Muscle layer of duodenum (tissue), 2 donors: ENCODE measurements at regions not wholly inside any gene's neighbourhood (a gene's known extent, or its start where the extent isn't known, plus 50 kb on each side); places are given as distances from the start of the nearest gene placed in this dataset.
"Not testable (repeated sequence)": the region's sequence is repeated elsewhere in the genome, so short reads cannot be mapped to it uniquely, and the experiment has no call there.

Source experiments
- H3K27ac ChIP-seq: one replicate; pipeline ENCODE4 v1.7.0; 2013; ENCODE audit warnings: mild to moderate bottlenecking, low read length
- H3K27me3 ChIP-seq: one replicate; pipeline ENCODE4 v1.7.0; 2013; ENCODE audit warnings: low read depth, mild to moderate bottlenecking, control low read depth, low read length
- H3K36me3 ChIP-seq, 2 donors: one replicate each; pipeline ENCODE4 v1.7.0; 2013; ENCODE audit warnings: low read length in 2 of 2, control low read depth in 1 of 2, mild to moderate bottlenecking in 1 of 2; ENCODE audit not compliant: insufficient read depth in 2 of 2, control insufficient read depth in 1 of 2
- H3K4me1 ChIP-seq, 2 donors: one replicate each; pipeline ENCODE4 v1.7.0; 2013; ENCODE audit warnings: low read length in 2 of 2, mild to moderate bottlenecking in 2 of 2, control low read depth in 1 of 2, moderate library complexity in 1 of 2; ENCODE audit not compliant: insufficient read depth in 2 of 2, control insufficient read depth in 1 of 2
- H3K4me3 ChIP-seq, 2 donors: one replicate each; pipeline ENCODE4 v1.7.0; 2013; ENCODE audit warnings: low read length in 2 of 2, low read depth in 1 of 2, mild to moderate bottlenecking in 1 of 2
- H3K9me3 ChIP-seq, 2 donors: one replicate each; pipeline ENCODE4 v1.7.0; 2013; ENCODE audit warnings: low read length in 2 of 2, control low read depth in 1 of 2, mild to moderate bottlenecking in 1 of 2; ENCODE audit not compliant: control insufficient read depth in 1 of 2
- donor health status: healthy.

- H3K4me1 ChIP-seq: peaks cover 0 to 20% of the 10 kb centered on the region in 2 donors
- H3K9me3 ChIP-seq: no peaks in the 10 kb centered on the region
- H3K27ac ChIP-seq: peak overlapping the region; percentile 53
- no peaks in the 10 kb centered on the region for H3K27me3 ChIP-seq
- H3K4me3 ChIP-seq: peak overlapping the region in 1 of 2 donors; percentile 8
- H3K36me3 ChIP-seq: no peaks in the 10 kb centered on the region
Observed at GRCh38 chr12:118537481-118537917, 161.1 kb downstream of the SUDS3 start.

- Histone ChIP-seq H3K36me3 (no peaks in the 10 kb centered on the region), H3K4me3 (no peak overlapping the region), H3K9me3 (no peaks in the 10 kb centered on the region), H3K27me3 (no peaks in the 10 kb centered on the region), H3K4me1 (peaks cover 0 to 14% of the 10 kb centered on the region in 2 donors), H3K27ac (no peak overlapping the region)
Observed at GRCh38 chr12:118541071-118541470, 164.7 kb downstream of the SUDS3 start.

DNA sequence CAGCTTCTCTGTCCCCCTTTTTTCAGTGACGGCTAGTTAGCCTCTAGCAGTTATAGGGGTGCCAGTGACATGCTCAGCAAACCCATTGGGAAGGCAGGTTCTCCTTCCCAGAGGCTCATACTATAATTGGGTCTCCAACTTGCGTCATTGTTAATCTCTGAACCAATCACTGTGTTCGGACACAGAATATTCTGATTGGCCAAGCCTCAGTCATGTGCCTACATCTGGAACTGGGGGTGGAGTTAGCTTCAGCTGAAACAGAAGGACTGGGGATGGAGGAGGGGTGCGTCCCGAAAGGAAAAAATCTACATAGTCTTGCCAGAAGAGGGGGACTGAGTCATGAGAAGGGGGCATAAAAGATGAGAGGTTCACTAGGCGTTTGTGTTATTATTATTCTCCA, 165.6 kb downstream of the SUDS3 start:
- Histone ChIP-seq H3K36me3 (no peaks in the 10 kb centered on the region), H3K27ac (no peak overlapping the region), H3K27me3 (no peaks in the 10 kb centered on the region), H3K4me3 (no peak overlapping the region), H3K4me1 (peaks cover 0 to 5% of the 10 kb centered on the region in 2 donors), H3K9me3 (no peaks in the 10 kb centered on the region)

DNA sequence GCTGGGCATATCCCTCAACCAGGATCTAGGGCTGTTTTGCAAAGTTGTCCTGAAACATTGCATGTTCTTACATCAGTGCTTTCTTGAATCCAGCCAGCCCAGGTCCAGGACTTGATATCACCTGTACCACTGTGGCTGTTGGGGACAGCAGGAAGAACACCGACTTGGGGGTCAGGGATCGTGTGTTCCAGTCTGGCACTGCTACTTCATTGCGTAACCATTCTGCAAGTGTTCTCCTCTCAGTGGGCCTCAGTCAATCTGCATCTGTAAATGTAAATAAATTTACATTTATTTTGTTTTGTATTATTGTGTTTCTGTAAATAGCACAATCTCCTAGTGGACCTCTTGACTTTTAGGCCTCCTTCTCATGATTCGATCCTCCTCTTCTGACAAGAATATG, 167.3 kb downstream of the SUDS3 start:
- Histone ChIP-seq H3K36me3 (no peaks in the 10 kb centered on the region), H3K4me1 (peaks cover 0 to 3% of the 10 kb centered on the region in 2 donors), H3K4me3 (no peak overlapping the region), H3K27ac (no peak overlapping the region), H3K9me3 (no peaks in the 10 kb centered on the region), H3K27me3 (no peaks in the 10 kb centered on the region)

GRCh38 chr12:118544569-118544968, 168.2 kb downstream of the SUDS3 start:
- H3K4me3 ChIP-seq: no peak overlapping the region
- no peaks in the 10 kb centered on the region for H3K36me3 ChIP-seq
- no peaks in the 10 kb centered on the region for H3K27me3 ChIP-seq
- no peaks in the 10 kb centered on the region for H3K4me1 ChIP-seq
- H3K27ac ChIP-seq: no peak overlapping the region
- no peaks in the 10 kb centered on the region for H3K9me3 ChIP-seq

DNA sequence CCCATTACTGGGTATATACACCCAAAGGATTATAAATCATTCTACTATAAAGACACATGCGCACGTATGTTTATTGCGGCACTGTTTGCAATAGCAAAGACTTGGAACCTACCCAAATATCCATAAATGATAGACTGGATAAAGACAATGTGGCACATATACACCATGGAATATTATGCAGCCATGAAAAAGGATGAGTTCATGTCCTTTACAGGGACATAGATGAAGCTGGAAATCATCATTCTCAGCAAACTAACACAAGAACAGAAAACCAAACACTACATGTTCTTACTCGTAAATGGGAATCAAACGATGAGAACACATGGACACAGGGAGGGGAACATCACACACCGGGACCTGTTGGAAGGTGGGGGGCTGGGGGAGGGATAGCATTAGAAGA, 171.3 kb downstream of the SUDS3 start:
- H3K4me1 ChIP-seq, H3K27me3 ChIP-seq, H3K36me3 ChIP-seq, H3K9me3 ChIP-seq, H3K4me3 ChIP-seq, H3K27ac ChIP-seq: not testable (repeated sequence)

- Histone ChIP-seq H3K4me1 (no peaks in the 10 kb centered on the region), H3K4me3 (no peak overlapping the region), H3K36me3 (no peaks in the 10 kb centered on the region), H3K27me3 (no peaks in the 10 kb centered on the region), H3K9me3 (no peaks in the 10 kb centered on the region), H3K27ac (no peak overlapping the region)
Observed at GRCh38 chr12:118548887-118549509, 172.6 kb downstream of the SUDS3 start.

- no peak overlapping the region for H3K4me3 ChIP-seq
- no peak overlapping the region for H3K27ac ChIP-seq
- H3K36me3 ChIP-seq: no peaks in the 10 kb centered on the region
- no peaks in the 10 kb centered on the region for H3K9me3 ChIP-seq
- no peaks in the 10 kb centered on the region for H3K4me1 ChIP-seq
- no peaks in the 10 kb centered on the region for H3K27me3 ChIP-seq
Observed at GRCh38 chr12:118549510-118549980, 173.2 kb downstream of the SUDS3 start.

DNA sequence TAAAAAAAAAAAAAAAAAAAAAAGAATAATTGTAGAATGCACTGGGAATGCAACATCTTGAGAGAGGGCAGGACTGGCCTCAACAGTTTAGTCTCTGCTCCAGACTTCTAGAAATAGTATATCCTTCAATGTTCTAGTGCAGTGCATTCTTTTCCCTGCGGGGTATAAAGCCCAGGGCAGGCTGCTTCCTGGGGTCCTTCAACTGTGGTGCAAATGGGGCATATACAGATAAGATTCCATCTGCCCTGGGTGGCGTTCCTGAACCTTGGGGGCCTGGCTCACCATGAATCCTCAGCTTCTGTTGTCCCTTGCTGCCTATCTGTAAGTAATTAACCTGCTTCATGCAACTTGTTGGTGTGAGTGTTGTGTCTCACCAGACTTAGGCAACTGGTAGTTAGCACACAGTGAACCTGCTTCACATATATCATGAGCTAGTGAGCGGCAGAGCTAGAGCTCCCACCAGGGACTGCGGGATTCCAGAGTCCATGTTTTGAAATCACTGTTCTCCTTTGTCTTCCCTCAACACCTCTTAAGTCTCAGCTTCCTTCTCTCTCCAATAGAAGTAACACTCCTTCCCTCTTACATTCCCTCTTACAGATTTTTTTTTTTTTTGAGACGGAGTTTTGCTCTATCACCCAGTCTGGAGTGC, 177.6 kb downstream of the SUDS3 start:
- Histone ChIP-seq H3K4me1 (no peaks in the 10 kb centered on the region), H3K36me3 (no peaks in the 10 kb centered on the region), H3K27ac (no peak overlapping the region), H3K4me3 (no peak overlapping the region), H3K9me3 (no peaks in the 10 kb centered on the region), H3K27me3 (no peaks in the 10 kb centered on the region)

- Histone ChIP-seq H3K4me1 (peaks cover 0 to 6% of the 10 kb centered on the region in 2 donors), H3K27ac (no peak overlapping the region), H3K4me3 (no peak overlapping the region), H3K27me3 (no peaks in the 10 kb centered on the region), H3K36me3 (no peaks in the 10 kb centered on the region), H3K9me3 (no peaks in the 10 kb centered on the region)
Observed at GRCh38 chr12:118558941-118559340, 182.6 kb downstream of the SUDS3 start.

DNA sequence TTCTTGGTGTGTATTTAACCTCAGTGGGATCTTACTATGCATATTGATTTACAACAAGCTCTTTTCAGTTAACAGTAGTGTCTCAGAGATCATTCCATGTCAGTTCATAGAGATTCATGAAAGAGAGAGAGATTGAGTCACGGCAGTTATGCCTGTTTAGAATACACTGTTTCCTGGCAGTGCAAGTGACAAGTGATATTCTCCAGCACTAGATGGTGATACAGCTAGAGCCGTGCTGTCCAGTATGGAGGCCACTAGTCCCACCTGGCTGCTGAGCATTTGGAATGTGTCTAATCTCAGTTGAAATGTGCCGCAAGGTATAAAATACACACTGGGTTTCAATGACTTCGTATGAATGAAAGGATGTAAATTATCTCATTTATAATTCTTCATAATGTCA, 184.4 kb downstream of the SUDS3 start:
- Histone ChIP-seq H3K36me3 (no peaks in the 10 kb centered on the region), H3K4me3 (no peak overlapping the region), H3K27me3 (no peaks in the 10 kb centered on the region), H3K4me1 (peaks cover 0 to 6% of the 10 kb centered on the region in 2 donors), H3K9me3 (no peaks in the 10 kb centered on the region), H3K27ac (no peak overlapping the region)

DNA sequence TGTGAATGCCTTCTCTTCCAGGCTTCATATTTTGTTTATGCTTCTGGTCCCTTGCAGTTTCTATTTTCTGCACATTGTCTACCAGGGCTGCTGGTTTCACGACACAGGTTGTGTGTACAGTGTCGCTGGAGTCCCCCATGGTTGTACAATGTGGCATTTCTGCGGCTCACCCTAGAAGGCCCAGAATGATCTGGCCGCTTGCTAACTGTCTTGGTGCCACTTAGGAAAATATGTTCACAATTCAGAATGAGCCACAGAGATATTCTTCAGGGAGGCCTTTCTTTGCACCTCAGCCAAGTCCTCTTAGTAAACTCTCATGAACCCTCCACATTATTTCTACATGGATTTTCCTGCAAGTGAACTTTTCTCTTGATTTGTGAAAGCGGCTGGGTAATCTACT, 195.4 kb downstream of the SUDS3 start:
- H3K27ac ChIP-seq: no peak overlapping the region
- H3K27me3 ChIP-seq: no peaks in the 10 kb centered on the region
- H3K36me3 ChIP-seq: no peaks in the 10 kb centered on the region
- no peak overlapping the region for H3K4me3 ChIP-seq
- peaks cover 0 to 4% of the 10 kb centered on the region in 2 donors for H3K9me3 ChIP-seq
- peaks cover 0 to 4% of the 10 kb centered on the region in 2 donors for H3K4me1 ChIP-seq
